Glutamatergic neuron (in vitro differentiated cells): ENCODE measurements at regions not wholly inside any gene's neighbourhood (a gene's known extent, or its start where the extent isn't known, plus 50 kb on each side); places are given as distances from the start of the nearest gene placed in this dataset.

Experiments
- DNase-seq: peaks from one replicate; pipeline ENCODE4 v3.0.0; 2022
- H3K27ac Mint-ChIP-seq: one replicate; pipeline ENCODE4 v1.8.0; 2020; ENCODE audit warnings: mild to moderate bottlenecking, mixed read lengths, inconsistent platforms; ENCODE audit not compliant: unreplicated experiment
- H3K27me3 Mint-ChIP-seq: one replicate; pipeline ENCODE4 v1.8.0; 2020; ENCODE audit warnings: mild to moderate bottlenecking, moderate library complexity, mixed read lengths, inconsistent platforms; ENCODE audit not compliant: unreplicated experiment
- H3K36me3 Mint-ChIP-seq: one replicate; pipeline ENCODE4 v1.8.0; 2020; ENCODE audit warnings: mild to moderate bottlenecking, mixed read lengths, inconsistent platforms; ENCODE audit not compliant: unreplicated experiment
- H3K4me1 Mint-ChIP-seq: one replicate; pipeline ENCODE4 v1.8.0; 2020; ENCODE audit warnings: mild to moderate bottlenecking, low read depth, mixed read lengths, inconsistent platforms; ENCODE audit not compliant: unreplicated experiment
- H3K4me3 Mint-ChIP-seq: one replicate; pipeline ENCODE4 v1.8.0; 2020; ENCODE audit warnings: mild to moderate bottlenecking, mixed read lengths, inconsistent platforms; ENCODE audit not compliant: unreplicated experiment
- H3K9me3 Mint-ChIP-seq: one replicate; pipeline ENCODE4 v1.8.0; 2020; ENCODE audit warnings: mild to moderate bottlenecking, moderate library complexity, mixed read lengths, inconsistent platforms; ENCODE audit not compliant: unreplicated experiment
- TF ChIP-seq, protein P1 (sequence below): fragments of 200-600 bp; sonication (generic); IDR thresholded peaks from one replicate; pipeline ENCODE4 v1.5.0; 2021; ENCODE audit not compliant: partially characterized antibody, unreplicated experiment

DNA sequence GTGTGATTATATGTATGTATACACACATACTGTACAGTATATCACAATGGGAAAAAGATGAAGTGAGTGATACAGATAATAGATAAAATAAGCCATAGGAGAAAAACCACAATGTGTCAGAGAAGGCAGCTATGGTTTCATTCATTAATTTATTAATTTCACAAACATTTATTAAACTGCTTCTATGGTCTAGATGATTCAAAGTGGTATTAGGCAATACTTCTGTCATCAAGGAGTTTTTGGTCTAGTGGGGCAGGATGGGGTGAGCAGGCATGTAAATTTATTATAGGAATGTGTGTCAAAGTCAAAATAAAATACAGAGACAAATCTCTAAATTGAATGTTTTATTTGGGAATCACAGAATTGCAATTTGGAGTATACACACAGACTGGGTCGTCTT is 65.2 kb upstream of the ANKEF1 start:
- Mint-ChIP-seq H3K27ac (no peak overlapping the region), H3K36me3 (no peaks in the 10 kb centered on the region), H3K9me3 (peaks cover 2% of the 10 kb centered on the region), H3K4me1 (no peaks in the 10 kb centered on the region), H3K4me3 (no peak overlapping the region), H3K27me3 (no peaks in the 10 kb centered on the region)
- TF ChIP-seq, protein P1, sequence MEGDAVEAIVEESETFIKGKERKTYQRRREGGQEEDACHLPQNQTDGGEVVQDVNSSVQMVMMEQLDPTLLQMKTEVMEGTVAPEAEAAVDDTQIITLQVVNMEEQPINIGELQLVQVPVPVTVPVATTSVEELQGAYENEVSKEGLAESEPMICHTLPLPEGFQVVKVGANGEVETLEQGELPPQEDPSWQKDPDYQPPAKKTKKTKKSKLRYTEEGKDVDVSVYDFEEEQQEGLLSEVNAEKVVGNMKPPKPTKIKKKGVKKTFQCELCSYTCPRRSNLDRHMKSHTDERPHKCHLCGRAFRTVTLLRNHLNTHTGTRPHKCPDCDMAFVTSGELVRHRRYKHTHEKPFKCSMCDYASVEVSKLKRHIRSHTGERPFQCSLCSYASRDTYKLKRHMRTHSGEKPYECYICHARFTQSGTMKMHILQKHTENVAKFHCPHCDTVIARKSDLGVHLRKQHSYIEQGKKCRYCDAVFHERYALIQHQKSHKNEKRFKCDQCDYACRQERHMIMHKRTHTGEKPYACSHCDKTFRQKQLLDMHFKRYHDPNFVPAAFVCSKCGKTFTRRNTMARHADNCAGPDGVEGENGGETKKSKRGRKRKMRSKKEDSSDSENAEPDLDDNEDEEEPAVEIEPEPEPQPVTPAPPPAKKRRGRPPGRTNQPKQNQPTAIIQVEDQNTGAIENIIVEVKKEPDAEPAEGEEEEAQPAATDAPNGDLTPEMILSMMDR: no peak
- no peak for DNase-seq

GRCh38 chr20:9968015-9968414 is 66.8 kb upstream of the ANKEF1 start:
- no peaks in the 10 kb centered on the region for H3K27me3 Mint-ChIP-seq
- no peaks in the 10 kb centered on the region for H3K36me3 Mint-ChIP-seq
- no peak for DNase-seq
- no peaks in the 10 kb centered on the region for H3K4me1 Mint-ChIP-seq
- TF ChIP-seq, protein P1: no peak
- H3K9me3 Mint-ChIP-seq: peaks cover 2% of the 10 kb centered on the region
- H3K27ac Mint-ChIP-seq: no peak overlapping the region
- no peak overlapping the region for H3K4me3 Mint-ChIP-seq

GRCh38 chr20:9966966-9967365 is 67.8 kb upstream of the ANKEF1 start:
- Mint-ChIP-seq H3K4me1 (no peaks in the 10 kb centered on the region), H3K9me3 (no peaks in the 10 kb centered on the region), H3K4me3 (no peak overlapping the region), H3K36me3 (no peaks in the 10 kb centered on the region), H3K27ac (no peak overlapping the region), H3K27me3 (no peaks in the 10 kb centered on the region)
- TF ChIP-seq, protein P1: peak; percentile 18
- no peak for DNase-seq

GRCh38 chr20:9963029-9963428 is 71.8 kb upstream of the ANKEF1 start:
- Mint-ChIP-seq H3K27me3 (peaks cover 2% of the 10 kb centered on the region), H3K4me1 (no peaks in the 10 kb centered on the region), H3K36me3 (no peaks in the 10 kb centered on the region), H3K9me3 (no peaks in the 10 kb centered on the region), H3K27ac (no peak overlapping the region), H3K4me3 (no peak overlapping the region)
- no peak for DNase-seq
- TF ChIP-seq, protein P1: no peak

DNA sequence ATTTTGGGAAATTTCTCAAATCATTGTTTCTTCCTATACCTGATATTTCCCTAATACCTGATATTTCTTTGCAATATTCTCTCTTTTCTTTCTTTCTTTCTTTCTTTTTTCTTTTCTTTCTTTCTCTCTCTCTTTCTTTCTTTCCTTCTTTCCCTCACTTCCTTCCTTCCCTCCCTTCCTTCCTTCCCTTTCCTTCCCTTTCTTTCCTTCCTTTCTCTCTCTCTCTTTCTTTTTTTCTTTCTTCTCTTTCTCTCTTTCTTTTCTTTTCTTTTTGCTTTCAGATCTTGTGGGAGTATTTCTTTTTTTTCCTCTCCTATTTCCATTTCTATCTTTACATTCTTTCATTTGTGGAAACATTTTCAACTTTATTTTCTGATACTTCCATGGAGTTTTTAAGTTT is 76.1 kb upstream of the ANKEF1 start:
- Mint-ChIP-seq H3K4me1 (no peaks in the 10 kb centered on the region), H3K9me3 (peaks cover 1% of the 10 kb centered on the region), H3K27me3 (peaks cover 2% of the 10 kb centered on the region), H3K27ac (no peak overlapping the region), H3K4me3 (no peak overlapping the region), H3K36me3 (no peaks in the 10 kb centered on the region)
- DNase-seq: no peak
- TF ChIP-seq, protein P1: no peak
